BJ (cell line): ENCODE measurements at regions not wholly inside any gene's neighbourhood (a gene's known extent, or its start where the extent isn't known, plus 50 kb on each side); places are given as distances from the start of the nearest gene placed in this dataset.

Source experiments
- CTCF ChIA-PET: fragments of 350-600 bp; formaldehyde crosslinking; extraction: SDS; loops from one replicate; lab custom pipeline; 2021; ENCODE audit warnings: antibody characterized with exemption, inconsistent platforms; lab: Yijun Ruan, JAX
- POLR2A ChIA-PET: fragments of 300-600 bp; sonication (Branson Sonifier 250); formaldehyde crosslinking; extraction: SDS; loops from one replicate; lab custom pipeline; 2021; ENCODE audit warnings: antibody characterized with exemption; lab: Charles Lee
- DNase-seq: peaks from one replicate; pipeline ENCODE4 v3.0.0-alpha.2; 2011; ENCODE audit warnings: low read depth
- H3K27me3 ChIP-seq: 2 replicates; pipeline ENCODE4 v1.6.0; 2011; ENCODE audit warnings: low read length; ENCODE audit not compliant: control insufficient read depth, insufficient read depth
- H3K36me3 ChIP-seq: 2 replicates; pipeline ENCODE4 v1.5.1; 2011; ENCODE audit warnings: low read length; ENCODE audit not compliant: control insufficient read depth, insufficient read depth
- H3K4me3 ChIP-seq: 2 replicates; pipeline ENCODE4 v1.5.1; 2011; ENCODE audit warnings: low read depth, mild to moderate bottlenecking, control low read depth, low read length
- CTCF ChIP-seq: IDR thresholded peaks from 2 replicates; pipeline ENCODE4 v1.5.1; 2011; ENCODE audit warnings: low read depth, mild to moderate bottlenecking, control low read depth, inconsistent platforms, low read length, moderate library complexity; ENCODE audit not compliant: insufficient read depth

- POLR2A ChIA-PET = no interaction called here
- no peak for TF ChIP-seq CTCF
- DNase-seq = no peak
- Histone ChIP-seq H3K36me3 (no peaks in the 10 kb centered on the region), H3K27me3 (no peaks in the 10 kb centered on the region), H3K4me3 (no peak overlapping the region)
- CTCF ChIA-PET = no interaction called here
Measured at GRCh38 chr3:73738711-73739110, 114.0 kb upstream of the PDZRN3 start.

GRCh38 chr3:73734211-73735089 lies 109.7 kb upstream of the PDZRN3 start:
- no peak for DNase-seq
- no peak for TF ChIP-seq CTCF
- Histone ChIP-seq H3K36me3 (no peaks in the 10 kb centered on the region), H3K27me3 (no peaks in the 10 kb centered on the region), H3K4me3 (no peak overlapping the region)
- ChIA-PET POLR2A (interaction anchor here (0.6 kb wide), 1 partner anchor 11 kb away, joined by 3 read pairs; no protein-coding TSS in a partner anchor), CTCF (interaction anchor here (0.6 kb wide), 1 partner anchor 131 kb away, joined by 3 read pairs; no protein-coding TSS in a partner anchor)

GRCh38 chr3:73733746-73734145 lies 109.0 kb upstream of the PDZRN3 start:
- H3K36me3 ChIP-seq = no peaks in the 10 kb centered on the region
- no peak overlapping the region for H3K4me3 ChIP-seq
- no peaks in the 10 kb centered on the region for H3K27me3 ChIP-seq
- POLR2A ChIA-PET = no interaction called here
- CTCF ChIA-PET = interaction anchor here (0.6 kb wide), 1 partner anchor 131 kb away, joined by 3 read pairs; no protein-coding TSS in a partner anchor
- TF ChIP-seq CTCF = no peak
- DNase-seq = no peak

GRCh38 chr3:73729969-73730440 lies 105.3 kb upstream of the PDZRN3 start:
- no peak for TF ChIP-seq CTCF
- ChIA-PET POLR2A (no interaction called here), CTCF (interaction anchor here (1.9 kb wide), 1 partner anchor 222 kb away, joined by 4 read pairs; no protein-coding TSS in a partner anchor)
- H3K36me3 ChIP-seq = no peaks in the 10 kb centered on the region
- no peak for DNase-seq
- H3K27me3 ChIP-seq = no peaks in the 10 kb centered on the region
- no peak overlapping the region for H3K4me3 ChIP-seq

GRCh38 chr3:73727854-73728253 lies 103.1 kb upstream of the PDZRN3 start:
- TF ChIP-seq CTCF = no peak
- CTCF ChIA-PET = interaction anchor here (0.7 to 1.2 kb wide), 6 partner anchors 8 to 56 kb away, joined by 3 to 4 read pairs (median 3); no protein-coding TSS in a partner anchor
- H3K27me3 ChIP-seq = no peaks in the 10 kb centered on the region
- POLR2A ChIA-PET = no interaction called here
- no peak overlapping the region for H3K4me3 ChIP-seq
- no peak for DNase-seq
- H3K36me3 ChIP-seq = no peaks in the 10 kb centered on the region
